ENCODE measurements at regions not wholly inside any gene's neighbourhood (a gene's known extent, or its start where the extent isn't known, plus 50 kb on each side); places are given as distances from the start of the nearest gene placed in this dataset.
A peak's percentile ranks its signal among the peaks of the same experiment; 100 is the strongest.

DNA sequence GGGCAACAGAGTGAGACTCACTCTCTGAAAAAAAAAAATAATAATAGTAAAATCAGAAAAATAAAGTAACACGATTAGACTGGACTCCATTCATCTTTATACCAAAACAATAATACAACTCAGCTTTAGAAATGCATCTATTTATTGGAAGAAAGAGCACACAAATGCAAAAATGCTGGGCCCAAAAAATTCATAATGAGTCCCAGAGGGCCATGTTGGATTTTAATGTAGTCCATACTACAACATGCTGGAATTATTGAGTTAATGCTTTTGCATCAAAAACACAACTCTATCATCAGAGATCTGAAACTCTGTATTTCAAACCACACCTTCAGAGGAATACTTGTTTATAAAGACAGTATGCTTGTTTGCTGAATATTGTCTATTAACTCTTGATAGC is 1614.7 kb downstream of the STIM2 start:
- TF ChIP-seq, protein P1, sequence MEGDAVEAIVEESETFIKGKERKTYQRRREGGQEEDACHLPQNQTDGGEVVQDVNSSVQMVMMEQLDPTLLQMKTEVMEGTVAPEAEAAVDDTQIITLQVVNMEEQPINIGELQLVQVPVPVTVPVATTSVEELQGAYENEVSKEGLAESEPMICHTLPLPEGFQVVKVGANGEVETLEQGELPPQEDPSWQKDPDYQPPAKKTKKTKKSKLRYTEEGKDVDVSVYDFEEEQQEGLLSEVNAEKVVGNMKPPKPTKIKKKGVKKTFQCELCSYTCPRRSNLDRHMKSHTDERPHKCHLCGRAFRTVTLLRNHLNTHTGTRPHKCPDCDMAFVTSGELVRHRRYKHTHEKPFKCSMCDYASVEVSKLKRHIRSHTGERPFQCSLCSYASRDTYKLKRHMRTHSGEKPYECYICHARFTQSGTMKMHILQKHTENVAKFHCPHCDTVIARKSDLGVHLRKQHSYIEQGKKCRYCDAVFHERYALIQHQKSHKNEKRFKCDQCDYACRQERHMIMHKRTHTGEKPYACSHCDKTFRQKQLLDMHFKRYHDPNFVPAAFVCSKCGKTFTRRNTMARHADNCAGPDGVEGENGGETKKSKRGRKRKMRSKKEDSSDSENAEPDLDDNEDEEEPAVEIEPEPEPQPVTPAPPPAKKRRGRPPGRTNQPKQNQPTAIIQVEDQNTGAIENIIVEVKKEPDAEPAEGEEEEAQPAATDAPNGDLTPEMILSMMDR (conservative IDR thresholded peaks at IDR 0.05; ENCODE audit: low read depth, low read length) = no peak
- DNase-seq (ENCODE audit: low read depth) = no peak
- H3K4me3 ChIP-seq (ENCODE audit: low read depth, low read length) = no peak overlapping the region

DNA sequence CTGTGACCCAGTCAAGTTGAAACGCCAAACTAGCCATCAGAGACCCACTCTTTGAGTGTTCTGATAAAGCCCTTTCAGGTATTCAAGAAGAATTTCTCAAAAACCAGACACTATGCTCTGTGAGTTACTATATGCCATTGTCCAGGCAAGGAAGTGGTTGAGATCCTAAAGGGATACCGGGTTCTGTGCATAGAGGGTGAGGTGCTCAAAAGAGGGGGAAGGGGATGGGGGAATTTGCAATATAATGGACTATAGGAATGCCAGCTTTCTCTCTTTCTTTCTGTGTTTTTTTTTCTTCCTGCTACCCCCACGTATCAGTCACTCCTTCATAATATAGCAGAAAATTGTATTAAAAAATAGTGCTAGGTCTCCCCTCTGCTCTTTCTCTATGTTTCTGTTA is 1619.0 kb downstream of the STIM2 start:
- TF ChIP-seq, protein P1 (conservative IDR thresholded peaks at IDR 0.05; ENCODE audit: low read depth, low read length) = no peak
- no peak for DNase-seq (ENCODE audit: low read depth)
- H3K4me3 ChIP-seq (ENCODE audit: low read depth, low read length) = no peak overlapping the region

DNA sequence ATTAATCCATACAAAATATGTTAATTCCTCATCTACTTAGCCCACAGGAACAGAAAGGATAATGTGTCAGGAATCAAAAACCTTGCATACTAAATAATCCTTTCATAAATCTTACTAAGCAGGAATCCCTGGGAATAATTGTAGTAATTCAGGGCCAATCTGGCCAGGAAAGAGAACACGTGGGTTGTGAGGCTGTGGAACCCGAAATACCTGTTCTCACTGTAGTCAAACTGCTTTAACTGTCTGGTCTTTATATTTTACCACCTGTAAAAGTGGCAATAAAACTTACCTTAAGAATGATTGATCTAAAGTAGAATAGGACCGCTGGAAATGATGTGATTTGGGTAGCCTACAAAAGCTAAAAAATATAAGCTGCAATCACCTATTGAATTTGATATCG is 1620.9 kb downstream of the STIM2 start:
- H3K4me3 ChIP-seq (ENCODE audit: low read depth, low read length) = no peak overlapping the region
- DNase-seq (ENCODE audit: low read depth) = no peak
- TF ChIP-seq, protein P1 (conservative IDR thresholded peaks at IDR 0.05; ENCODE audit: low read depth, low read length) = no peak

DNA sequence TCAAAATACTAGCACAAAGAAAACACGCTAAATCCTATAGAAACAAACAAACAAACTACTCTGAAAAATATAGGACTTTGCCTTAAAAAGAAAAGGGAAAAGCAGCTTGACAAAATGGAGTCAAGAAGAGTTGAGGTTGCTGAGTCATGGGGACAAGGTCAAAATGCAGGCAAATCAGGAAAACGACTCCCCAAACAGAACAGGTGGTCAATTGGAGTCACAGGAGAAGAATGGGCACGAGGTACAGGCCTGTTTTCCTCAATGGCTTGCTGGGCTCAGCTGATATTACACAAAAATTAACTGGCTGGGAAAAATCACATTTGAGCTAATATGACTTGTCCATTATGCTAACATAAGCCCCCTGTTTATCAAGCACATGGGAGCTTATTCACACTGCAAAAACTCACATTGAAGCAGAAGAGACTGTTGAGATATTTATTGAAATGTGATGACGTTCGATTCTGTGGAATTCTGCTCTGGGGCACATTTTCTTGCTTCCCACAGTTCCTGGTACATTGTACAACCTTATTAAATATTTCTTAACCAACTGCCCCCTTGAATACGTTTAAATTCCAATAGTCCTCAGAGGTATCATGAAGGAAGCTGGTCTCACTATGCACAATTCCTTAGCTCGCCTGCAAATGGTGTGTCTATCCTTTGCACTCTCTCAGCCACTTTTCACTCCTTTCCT is 1622.1 kb downstream of the STIM2 start:
- TF ChIP-seq, protein P1 (conservative IDR thresholded peaks at IDR 0.05; ENCODE audit: low read depth, low read length) = no peak
- no peak overlapping the region for H3K4me3 ChIP-seq (ENCODE audit: low read depth, low read length)
- DNase-seq (ENCODE audit: low read depth) = no peak

DNA sequence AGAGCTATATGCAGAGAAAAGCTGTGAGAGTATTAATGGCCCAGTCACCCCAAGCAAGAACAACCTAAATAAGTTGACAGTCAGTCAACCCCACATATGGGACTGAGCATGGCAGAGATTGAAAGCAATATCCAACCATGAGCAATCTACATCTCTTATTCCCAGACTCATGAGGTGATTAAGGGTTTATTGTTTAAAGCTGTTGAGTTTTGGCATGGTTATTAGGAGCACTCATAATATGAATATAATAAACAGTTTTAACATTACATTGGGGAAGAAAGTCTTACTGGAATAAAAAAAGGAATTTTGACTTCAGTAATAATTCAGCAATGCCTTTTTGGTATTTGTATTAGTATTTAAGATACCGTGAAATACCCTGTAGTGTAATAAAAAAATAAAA is 1627.4 kb downstream of the STIM2 start:
- TF ChIP-seq, protein P1 (conservative IDR thresholded peaks at IDR 0.05; ENCODE audit: low read depth, low read length) = no peak
- H3K4me3 ChIP-seq (ENCODE audit: low read depth, low read length) = no peak overlapping the region
- DNase-seq (ENCODE audit: low read depth) = no peak

DNA sequence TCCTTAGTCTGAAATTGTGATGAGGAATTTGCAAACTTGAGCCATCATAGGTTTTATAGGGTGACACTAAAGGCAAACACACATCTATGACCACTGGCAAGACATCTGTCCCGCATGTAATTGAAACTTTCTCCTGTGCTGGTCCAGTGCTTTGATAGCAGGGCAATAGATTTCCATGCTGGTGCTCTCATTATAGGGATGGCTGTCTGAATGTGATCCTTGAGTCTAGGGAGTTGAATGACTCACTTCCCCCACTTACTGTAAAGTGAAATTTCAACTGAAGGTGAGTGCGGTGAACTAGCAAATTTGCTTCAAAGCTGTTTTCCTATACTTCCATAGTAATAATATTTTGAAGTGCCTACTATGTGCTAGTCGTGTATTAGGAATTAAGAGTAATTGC is 1630.0 kb downstream of the STIM2 start:
- H3K4me3 ChIP-seq (ENCODE audit: low read depth, low read length) = no peak overlapping the region
- DNase-seq (ENCODE audit: low read depth) = peak; percentile 28
- TF ChIP-seq, protein P1 (conservative IDR thresholded peaks at IDR 0.05; ENCODE audit: low read depth, low read length) = no peak

DNA sequence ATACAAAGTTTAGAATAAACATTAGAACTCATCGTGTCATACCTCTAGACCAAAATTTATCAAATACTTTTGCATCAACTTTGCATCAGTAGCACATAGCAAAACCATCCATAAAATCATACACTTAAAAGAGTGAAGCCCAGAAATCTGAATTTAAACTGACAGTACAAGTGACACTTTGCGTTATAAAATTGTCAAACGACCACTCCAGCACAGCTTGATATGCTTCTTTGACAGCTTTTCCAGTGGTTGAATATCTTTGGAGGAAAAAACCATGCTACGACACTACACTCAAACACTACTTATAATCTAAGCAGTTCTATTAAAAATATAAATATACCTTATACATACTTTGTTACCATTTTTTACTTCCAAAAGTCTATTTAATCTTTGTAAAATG is 1644.4 kb downstream of the STIM2 start:
- DNase-seq (ENCODE audit: low read depth) = no peak
- TF ChIP-seq, protein P1 (conservative IDR thresholded peaks at IDR 0.05; ENCODE audit: low read depth, low read length) = no peak

More for the DNA sequence above, 1644.4 kb downstream of the STIM2 start:
- H3K4me3 ChIP-seq (ENCODE audit: low read depth, low read length) = no peak overlapping the region
